Esophagus muscularis mucosa (tissue), 4 donors: ENCODE measurements at regions not wholly inside any gene's neighbourhood (a gene's known extent, or its start where the extent isn't known, plus 50 kb on each side); places are given as distances from the start of the nearest gene placed in this dataset.

Source experiments
- EP300 ChIP-seq: sonication (generic); formaldehyde crosslinking; IDR thresholded peaks from one replicate; pipeline ENCODE4 v1.6.1; 2017; ENCODE audit warnings: antibody characterized with exemption
- POLR2AphosphoS5 ChIP-seq, 2 donors: sonication (generic); formaldehyde crosslinking; IDR thresholded peaks; one replicate each; pipeline ENCODE4 v1.6.1; 2017; ENCODE audit warnings: antibody characterized with exemption in 2 of 2
- TF ChIP-seq, protein P1 (sequence below), 3 experiments: fragments of 200-600 bp in 2 of 3; fragments of 450-650 bp in 1 of 3; sonication (generic) in 2 of 3; IDR thresholded peaks; one replicate each; pipeline ENCODE4 v1.5.1; 2017 to 2019; ENCODE audit warnings: antibody characterized with exemption in 3 of 3, mild to moderate bottlenecking in 2 of 3, moderate library complexity in 1 of 3

DNA sequence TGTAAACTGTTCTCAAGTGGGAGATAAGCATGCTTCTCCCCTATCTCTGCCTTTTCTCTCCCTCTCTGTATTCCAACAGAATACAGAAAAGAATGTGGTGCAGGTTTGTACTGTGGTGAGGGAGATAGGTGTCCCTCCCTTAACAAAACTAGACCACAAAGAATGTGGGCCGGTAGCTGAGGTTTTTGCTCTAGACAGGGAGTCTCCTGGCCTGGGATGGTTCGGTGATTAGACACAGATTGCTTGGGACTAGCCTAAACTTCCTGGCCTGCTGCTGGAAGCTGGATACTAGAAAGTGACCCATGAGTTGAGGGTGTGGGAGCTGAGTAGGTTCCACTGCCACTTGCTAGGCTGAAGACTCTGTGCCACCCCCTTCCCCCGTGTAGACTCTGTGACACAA is 143.0 kb downstream of the CXXC4 start:
- TF ChIP-seq, protein P1, sequence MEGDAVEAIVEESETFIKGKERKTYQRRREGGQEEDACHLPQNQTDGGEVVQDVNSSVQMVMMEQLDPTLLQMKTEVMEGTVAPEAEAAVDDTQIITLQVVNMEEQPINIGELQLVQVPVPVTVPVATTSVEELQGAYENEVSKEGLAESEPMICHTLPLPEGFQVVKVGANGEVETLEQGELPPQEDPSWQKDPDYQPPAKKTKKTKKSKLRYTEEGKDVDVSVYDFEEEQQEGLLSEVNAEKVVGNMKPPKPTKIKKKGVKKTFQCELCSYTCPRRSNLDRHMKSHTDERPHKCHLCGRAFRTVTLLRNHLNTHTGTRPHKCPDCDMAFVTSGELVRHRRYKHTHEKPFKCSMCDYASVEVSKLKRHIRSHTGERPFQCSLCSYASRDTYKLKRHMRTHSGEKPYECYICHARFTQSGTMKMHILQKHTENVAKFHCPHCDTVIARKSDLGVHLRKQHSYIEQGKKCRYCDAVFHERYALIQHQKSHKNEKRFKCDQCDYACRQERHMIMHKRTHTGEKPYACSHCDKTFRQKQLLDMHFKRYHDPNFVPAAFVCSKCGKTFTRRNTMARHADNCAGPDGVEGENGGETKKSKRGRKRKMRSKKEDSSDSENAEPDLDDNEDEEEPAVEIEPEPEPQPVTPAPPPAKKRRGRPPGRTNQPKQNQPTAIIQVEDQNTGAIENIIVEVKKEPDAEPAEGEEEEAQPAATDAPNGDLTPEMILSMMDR (IDR thresholded peaks at IDR 0.05), result no peak
- TF ChIP-seq POLR2AphosphoS5 (IDR thresholded peaks at IDR 0.05) (no peak), EP300 (no peak)
